Heart left ventricle (tissue), 13 donors: ENCODE measurements at regions not wholly inside any gene's neighbourhood (a gene's known extent, or its start where the extent isn't known, plus 50 kb on each side); places are given as distances from the start of the nearest gene placed in this dataset.

ENCODE experiments used
- POLR2A ChIP-seq, 2 donors: fragments of 450-650 bp; IDR thresholded peaks; one replicate each; pipeline ENCODE4 v1.6.1; 2017; ENCODE audit warnings: antibody characterized with exemption in 2 of 2, mild to moderate bottlenecking in 2 of 2, moderate library complexity in 2 of 2
- TF ChIP-seq, protein P1 (sequence below), 12 donors: fragments of 200-600 bp; sonication (generic) in 4 of 12; IDR thresholded peaks; one replicate each; pipeline versions ENCODE4 v1.5.0 to v1.8.0; 2018 to 2022; ENCODE audit warnings: antibody characterized with exemption in 12 of 12, mild to moderate bottlenecking in 5 of 12
- donor health status: ischemic (EF 13 %, LVEDD 7.1; RV severe dilation, severe dysfunction).
- donor health status: DM: no; HTN: yes; CAD: no.
- donor health status: DM: no; HTN: no; CAD: no.
- donor health status: ischemic (EF 25% LVEDD 6.9; RV normal size, moderate dysfunction).
- donor health status: ischemic (EF 25% LVEDD 5.7; RV mildly dilated, moderate dysfunction).
- donor health status: ischemic (EF 35%, LVEDD 5.7; RV mildly dilated, moderate dysfunction).
- donor health status: nonischemic (EF 11% LVEDD 7.7; RV severe dilation, severe dysfunction).
- donor health status: DM: yes; HTN: yes; CAD: no.
- donor health status: PGD.
- donor health status: ischemic (EF 29% LVEDD 5.4; RV normal size, mild dysfunction).
- donor health status: nonischemic (EF 23%, LVEDD 6.1; RV moderate dilation, normal function).

DNA sequence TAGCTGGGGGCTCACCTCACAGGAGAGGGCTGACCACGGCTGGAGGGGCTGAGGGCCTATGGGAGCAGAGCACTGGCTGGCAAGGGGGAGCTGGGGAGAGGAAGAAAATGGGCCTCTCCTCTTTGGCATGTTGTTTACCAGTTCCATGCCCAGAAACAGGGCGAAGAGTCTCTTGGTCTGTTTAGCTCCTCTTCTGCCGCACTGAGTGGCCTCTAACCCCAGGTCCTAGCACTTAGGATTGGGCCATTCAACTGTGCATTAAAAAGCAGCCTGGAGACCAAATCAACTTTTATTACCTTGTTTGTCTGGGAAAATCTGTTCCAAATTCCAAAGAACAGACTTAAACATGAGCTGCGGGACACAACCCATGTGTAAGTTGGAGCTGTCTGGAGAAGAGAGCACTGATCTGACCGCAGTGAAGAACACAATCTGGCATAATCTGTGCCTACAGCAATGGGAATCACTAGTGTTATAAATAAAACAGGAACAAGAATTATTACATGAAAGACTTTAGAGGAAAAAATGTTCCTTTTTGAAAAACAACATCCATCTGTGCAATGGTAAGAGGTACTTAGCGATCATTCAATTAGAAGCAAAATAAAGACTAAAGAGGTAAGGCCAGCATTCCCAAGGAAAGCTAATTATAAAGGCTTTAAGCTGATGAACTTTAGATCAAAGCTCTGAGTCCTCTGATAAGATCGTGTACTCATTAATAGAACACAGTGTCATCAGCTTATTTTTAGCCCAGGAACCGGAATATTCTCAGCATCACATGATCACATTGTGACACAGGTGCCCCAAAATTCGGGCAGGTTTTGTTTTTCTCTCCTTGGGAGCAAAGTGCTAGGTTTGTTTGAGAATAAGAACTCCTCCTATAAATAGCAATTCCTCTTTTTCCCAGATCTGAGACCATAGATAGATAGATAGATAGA is 243.2 kb downstream of the COL4A1 start:
- TF ChIP-seq POLR2A (IDR thresholded peaks at IDR 0.05) = no peak
- TF ChIP-seq, protein P1, sequence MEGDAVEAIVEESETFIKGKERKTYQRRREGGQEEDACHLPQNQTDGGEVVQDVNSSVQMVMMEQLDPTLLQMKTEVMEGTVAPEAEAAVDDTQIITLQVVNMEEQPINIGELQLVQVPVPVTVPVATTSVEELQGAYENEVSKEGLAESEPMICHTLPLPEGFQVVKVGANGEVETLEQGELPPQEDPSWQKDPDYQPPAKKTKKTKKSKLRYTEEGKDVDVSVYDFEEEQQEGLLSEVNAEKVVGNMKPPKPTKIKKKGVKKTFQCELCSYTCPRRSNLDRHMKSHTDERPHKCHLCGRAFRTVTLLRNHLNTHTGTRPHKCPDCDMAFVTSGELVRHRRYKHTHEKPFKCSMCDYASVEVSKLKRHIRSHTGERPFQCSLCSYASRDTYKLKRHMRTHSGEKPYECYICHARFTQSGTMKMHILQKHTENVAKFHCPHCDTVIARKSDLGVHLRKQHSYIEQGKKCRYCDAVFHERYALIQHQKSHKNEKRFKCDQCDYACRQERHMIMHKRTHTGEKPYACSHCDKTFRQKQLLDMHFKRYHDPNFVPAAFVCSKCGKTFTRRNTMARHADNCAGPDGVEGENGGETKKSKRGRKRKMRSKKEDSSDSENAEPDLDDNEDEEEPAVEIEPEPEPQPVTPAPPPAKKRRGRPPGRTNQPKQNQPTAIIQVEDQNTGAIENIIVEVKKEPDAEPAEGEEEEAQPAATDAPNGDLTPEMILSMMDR (IDR thresholded peaks at IDR 0.05) = no peak
